Endodermal cell (in vitro differentiated cells): ENCODE measurements at regions not wholly inside any gene's neighbourhood (a gene's known extent, or its start where the extent isn't known, plus 50 kb on each side); places are given as distances from the start of the nearest gene placed in this dataset.

ENCODE experiments used
- DNase-seq: peaks from one replicate; pipeline ENCODE4 v3.0.0-alpha.2; 2017
- H3K27ac ChIP-seq: 2 replicates; pipeline ENCODE4 v1.5.1; 2013; ENCODE audit warnings: mild to moderate bottlenecking, low read depth, low read length, moderate library complexity
- H3K27me3 ChIP-seq: 2 replicates; pipeline ENCODE4 v1.6.1; 2013; ENCODE audit warnings: mild to moderate bottlenecking, low read length, moderate library complexity; ENCODE audit not compliant: insufficient read depth, control insufficient read depth, poor library complexity, severe bottlenecking
- H3K36me3 ChIP-seq: 2 replicates; pipeline ENCODE4 v1.7.0; 2013; ENCODE audit warnings: mild to moderate bottlenecking, low read length, moderate library complexity; ENCODE audit not compliant: control insufficient read depth, insufficient read depth
- H3K4me1 ChIP-seq: one replicate; pipeline ENCODE4 v1.7.0; 2013; ENCODE audit warnings: low read length; ENCODE audit not compliant: control insufficient read depth, insufficient read depth
- H3K4me3 ChIP-seq: 2 replicates; pipeline ENCODE4 v1.5.1; 2013; ENCODE audit warnings: mild to moderate bottlenecking, low read length, moderate library complexity
- H3K9ac ChIP-seq: 2 replicates; pipeline ENCODE4 v1.6.1; 2013; ENCODE audit warnings: mild to moderate bottlenecking, low read length, moderate library complexity; ENCODE audit not compliant: poor library complexity, severe bottlenecking; ENCODE audit errors: extremely low read depth
- H3K9me3 ChIP-seq: 2 replicates; pipeline ENCODE4 v1.6.1; 2013; ENCODE audit warnings: mild to moderate bottlenecking, low read length, moderate library complexity; ENCODE audit not compliant: control insufficient read depth
- H3K27ac Mint-ChIP-seq: 2 replicates; pipeline ENCODE4 v1.8.0; 2020; ENCODE audit warnings: mixed read lengths
- H3K27me3 Mint-ChIP-seq: 2 replicates; pipeline ENCODE4 v1.8.0; 2021; ENCODE audit warnings: mild to moderate bottlenecking, mixed read lengths; ENCODE audit not compliant: insufficient read depth
- H3K36me3 Mint-ChIP-seq: 2 replicates; pipeline ENCODE4 v1.8.0; 2020; ENCODE audit warnings: low read depth, mixed read lengths
- H3K4me1 Mint-ChIP-seq: 2 replicates; pipeline ENCODE4 v1.8.0; 2020; ENCODE audit warnings: mixed read lengths
- H3K4me3 Mint-ChIP-seq: 2 replicates; pipeline ENCODE4 v1.8.0; 2020; ENCODE audit warnings: mild to moderate bottlenecking, moderate library complexity, mixed read lengths
- H3K9me3 Mint-ChIP-seq: 2 replicates; pipeline ENCODE4 v1.8.0; 2020; ENCODE audit warnings: mild to moderate bottlenecking, mixed read lengths
- CTCF ChIP-seq: fragments of 200-600 bp; sonication (generic); conservative IDR thresholded peaks from 2 replicates; pipeline ENCODE4 v1.5.0; 2021; ENCODE audit warnings: antibody characterized with exemption, mild to moderate bottlenecking
- WGBS, 2 experiments: methylation state at CpG; one replicate each; pipeline versions ENCODE4 v1.1.5 to v1.1.7; 2013; ENCODE audit warnings: missing lambda C conversion rate in 2 of 2, mixed read lengths in 1 of 2; ENCODE audit not compliant: insufficient coverage in 1 of 2, insufficient read length in 1 of 2; 5-methylcytosine and 5-hydroxymethylcytosine counted together

GRCh38 chr6:134738211-134738885, 211.6 kb downstream of the ALDH8A1 start:
- H3K27me3 ChIP-seq, result no peaks in the 10 kb centered on the region
- no peaks in the 10 kb centered on the region for H3K4me1 ChIP-seq
- peaks cover 2% of the 10 kb centered on the region for H3K4me1 Mint-ChIP-seq
- H3K9ac ChIP-seq, result no peak overlapping the region
- TF ChIP-seq CTCF, result no peak
- H3K27ac Mint-ChIP-seq, result no peak overlapping the region
- H3K4me3 Mint-ChIP-seq, result no peak overlapping the region
- 79% methylated on average over 1 of the region's 1 CpG; no CpG with 5 or more reads in 1 of the 2 experiments for WGBS, 2 experiments
- H3K27ac ChIP-seq, result no peak overlapping the region
- DNase-seq, result no peak
- no peaks in the 10 kb centered on the region for H3K27me3 Mint-ChIP-seq
- peaks cover 3% of the 10 kb centered on the region for H3K9me3 Mint-ChIP-seq
- H3K4me3 ChIP-seq, result no peak overlapping the region
- peaks cover 7% of the 10 kb centered on the region for H3K9me3 ChIP-seq
- H3K36me3 Mint-ChIP-seq, result no peaks in the 10 kb centered on the region
- no peaks in the 10 kb centered on the region for H3K36me3 ChIP-seq

- TF ChIP-seq CTCF, result no peak
- Histone ChIP-seq H3K36me3 (no peaks in the 10 kb centered on the region), H3K9ac (no peak overlapping the region), H3K4me1 (no peaks in the 10 kb centered on the region), H3K9me3 (peaks cover 7% of the 10 kb centered on the region), H3K27me3 (no peaks in the 10 kb centered on the region), H3K4me3 (no peak overlapping the region), H3K27ac (no peak overlapping the region)
- Mint-ChIP-seq H3K4me1 (peaks cover 2% of the 10 kb centered on the region), H3K27ac (no peak overlapping the region), H3K4me3 (no peak overlapping the region), H3K27me3 (no peaks in the 10 kb centered on the region), H3K36me3 (no peaks in the 10 kb centered on the region), H3K9me3 (peaks cover 3% of the 10 kb centered on the region)
- no peak for DNase-seq
Measured at GRCh38 chr6:134735461-134735860, 214.4 kb downstream of the ALDH8A1 start.

- Mint-ChIP-seq H3K4me1 (peaks cover 9% of the 10 kb centered on the region), H3K27me3 (no peaks in the 10 kb centered on the region), H3K36me3 (no peaks in the 10 kb centered on the region), H3K27ac (no peak overlapping the region), H3K4me3 (no peak overlapping the region), H3K9me3 (peaks cover 3% of the 10 kb centered on the region)
- Histone ChIP-seq H3K9me3 (peaks cover 7% of the 10 kb centered on the region), H3K4me1 (no peaks in the 10 kb centered on the region), H3K36me3 (no peaks in the 10 kb centered on the region), H3K27ac (no peak overlapping the region), H3K4me3 (no peak overlapping the region), H3K9ac (no peak overlapping the region), H3K27me3 (no peaks in the 10 kb centered on the region)
- 67 to 77% methylated on average over 5 to 6 of the region's 6 CpGs for WGBS, 2 experiments
- no peak for DNase-seq
- TF ChIP-seq CTCF, result no peak
Measured at GRCh38 chr6:134734312-134734869, 215.5 kb downstream of the ALDH8A1 start.
